ENCODE measurements at regions not wholly inside any gene's neighbourhood (a gene's known extent, or its start where the extent isn't known, plus 50 kb on each side); places are given as distances from the start of the nearest gene placed in this dataset.

- Histone ChIP-seq H3K27me3 (ENCODE audit: insufficient read depth, poor library complexity, severe bottlenecking) (no peaks in the 10 kb centered on the region), H3K27ac (replicated peaks) (no peak overlapping the region), H3K4me3 (replicated peaks; ENCODE audit: insufficient read depth, low read length) (no peak overlapping the region)
- TF ChIP-seq GABPA (IDR thresholded peaks at IDR 0.05; ENCODE audit: low read depth) (no peak), POLR2AphosphoS5 (IDR thresholded peaks at IDR 0.05; ENCODE audit: low read depth) (no peak), REST (IDR thresholded peaks at IDR 0.05; ENCODE audit: insufficient replicate concordance, low read depth) (no peak), SPI1 (IDR thresholded peaks at IDR 0.05; ENCODE audit: borderline replicate concordance, low read depth) (no peak), CTCF (IDR thresholded peaks at IDR 0.05; ENCODE audit: insufficient read depth, low read length) (no peak)
- no peak for DNase-seq (ENCODE audit: low read depth in 1 of 2, low spot score in 1 of 2)
These were observed 844.5 kb downstream of the TBL1XR1 start for GRCh38 chr3:176352716-176353334.

GRCh38 chr3:176351408-176351807 is 845.9 kb downstream of the TBL1XR1 start:
- Histone ChIP-seq H3K4me3 (replicated peaks; ENCODE audit: insufficient read depth, low read length) (no peak overlapping the region), H3K27ac (replicated peaks) (no peak overlapping the region), H3K27me3 (ENCODE audit: insufficient read depth, poor library complexity, severe bottlenecking) (no peaks in the 10 kb centered on the region)
- TF ChIP-seq REST (IDR thresholded peaks at IDR 0.05; ENCODE audit: insufficient replicate concordance, low read depth) (no peak), GABPA (IDR thresholded peaks at IDR 0.05; ENCODE audit: low read depth) (no peak), POLR2AphosphoS5 (IDR thresholded peaks at IDR 0.05; ENCODE audit: low read depth) (no peak), SPI1 (IDR thresholded peaks at IDR 0.05; ENCODE audit: borderline replicate concordance, low read depth) (no peak), CTCF (IDR thresholded peaks at IDR 0.05; ENCODE audit: insufficient read depth, low read length) (no peak)
- no peak for DNase-seq (ENCODE audit: low read depth in 1 of 2, low spot score in 1 of 2)

- H3K4me3 ChIP-seq (replicated peaks; ENCODE audit: insufficient read depth, low read length): no peak overlapping the region
- TF ChIP-seq CTCF (IDR thresholded peaks at IDR 0.05; ENCODE audit: insufficient read depth, low read length): no peak
- no peak for TF ChIP-seq REST (IDR thresholded peaks at IDR 0.05; ENCODE audit: insufficient replicate concordance, low read depth)
- TF ChIP-seq GABPA (IDR thresholded peaks at IDR 0.05; ENCODE audit: low read depth): no peak
- TF ChIP-seq SPI1 (IDR thresholded peaks at IDR 0.05; ENCODE audit: borderline replicate concordance, low read depth): no peak
- no peak for TF ChIP-seq POLR2AphosphoS5 (IDR thresholded peaks at IDR 0.05; ENCODE audit: low read depth)
- no peaks in the 10 kb centered on the region for H3K27me3 ChIP-seq (ENCODE audit: insufficient read depth, poor library complexity, severe bottlenecking)
- no peak overlapping the region for H3K27ac ChIP-seq (replicated peaks)
- no peak for DNase-seq (ENCODE audit: low read depth in 1 of 2, low spot score in 1 of 2)
These were observed 847.6 kb downstream of the TBL1XR1 start for GRCh38 chr3:176349706-176350105.
